ENCODE measurements at regions not wholly inside any gene's neighbourhood (a gene's known extent, or its start where the extent isn't known, plus 50 kb on each side); places are given as distances from the start of the nearest gene placed in this dataset.

GRCh38 chr2:181829230-181829629, 62.3 kb upstream of the ITPRID2 start:
- peaks cover 44% of the 10 kb centered on the region for H3K4me1 ChIP-seq
- no peak overlapping the region for H3K27ac ChIP-seq
- H3K4me3 ChIP-seq, result no peak overlapping the region
- H3K9me3 ChIP-seq, result no peaks in the 10 kb centered on the region
- no peaks in the 10 kb centered on the region for H3K36me3 ChIP-seq (replicated peaks in 1 of 2; ENCODE audit: insufficient read depth in 1 of 2, low read depth in 2 of 2)
- TF ChIP-seq POLR2A (IDR thresholded peaks at IDR 0.05) (no peak), CTCF (IDR thresholded peaks at IDR 0.05) (no peak)
- DNase-seq, result no peak
- intact Hi-C loops (cut with DNase I), result no loop called here
- WGBS, 2 donors, result 60 to 78% methylated on average over 1 of the region's 1 CpG
- no peaks in the 10 kb centered on the region for H3K27me3 ChIP-seq
- ATAC-seq, result no peak

GRCh38 chr2:181832015-181832414, 59.5 kb upstream of the ITPRID2 start:
- Histone ChIP-seq H3K27ac (no peak overlapping the region), H3K4me1 (peaks cover 57% of the 10 kb centered on the region), H3K36me3 (replicated peaks in 1 of 2; ENCODE audit: insufficient read depth in 1 of 2, low read depth in 2 of 2) (no peaks in the 10 kb centered on the region), H3K9me3 (no peaks in the 10 kb centered on the region), H3K4me3 (no peak overlapping the region), H3K27me3 (no peaks in the 10 kb centered on the region)
- intact Hi-C loops (cut with DNase I), result no loop called here
- TF ChIP-seq POLR2A (IDR thresholded peaks at IDR 0.05) (no peak), CTCF (IDR thresholded peaks at IDR 0.05) (no peak)
- DNase-seq, result no peak
- 78 to 84% methylated on average over 4 of the region's 4 CpGs for WGBS, 2 donors
- ATAC-seq, result no peak

- H3K27ac ChIP-seq, result peak overlapping the region; percentile 75 to 93 (median 84)
- intact Hi-C loops (cut with DNase I), result no loop called here
- no peak overlapping the region for H3K4me3 ChIP-seq
- peak; percentile 84 for ATAC-seq
- H3K4me1 ChIP-seq, result peaks cover 85% of the 10 kb centered on the region
- 16 to 21% methylated on average over 2 of the region's 2 CpGs for WGBS, 2 donors
- no peaks in the 10 kb centered on the region for H3K27me3 ChIP-seq
- H3K36me3 ChIP-seq (replicated peaks in 1 of 2; ENCODE audit: insufficient read depth in 1 of 2, low read depth in 2 of 2), result no peaks in the 10 kb centered on the region
- H3K9me3 ChIP-seq, result no peaks in the 10 kb centered on the region
- no peak for DNase-seq
- TF ChIP-seq CTCF (IDR thresholded peaks at IDR 0.05), result no peak
- peak in 1 of 3 donors; percentile 32 for TF ChIP-seq POLR2A (IDR thresholded peaks at IDR 0.05)
Observed at GRCh38 chr2:181836583-181836982, 54.9 kb upstream of the ITPRID2 start.

- Histone ChIP-seq H3K4me1 (peaks cover 85% of the 10 kb centered on the region), H3K36me3 (replicated peaks in 1 of 2; ENCODE audit: insufficient read depth in 1 of 2, low read depth in 2 of 2) (no peaks in the 10 kb centered on the region), H3K27ac (peak overlapping the region; percentile 75 to 93 (median 84)), H3K4me3 (no peak overlapping the region), H3K27me3 (no peaks in the 10 kb centered on the region), H3K9me3 (no peaks in the 10 kb centered on the region)
- WGBS, 2 donors, result 24 to 33% methylated on average over 2 of the region's 2 CpGs
- TF ChIP-seq CTCF (IDR thresholded peaks at IDR 0.05), result no peak
- TF ChIP-seq POLR2A (IDR thresholded peaks at IDR 0.05), result peak in 1 of 3 donors; percentile 26
- intact Hi-C loops (cut with DNase I), result no loop called here
- ATAC-seq, result peak; percentile 14
- peak in 3 of 4 donors; percentile 20 to 46 (median 27) for DNase-seq
Observed at GRCh38 chr2:181837563-181837962, 54.0 kb upstream of the ITPRID2 start.

GRCh38 chr2:181839811-181840210, 51.7 kb upstream of the ITPRID2 start:
- Histone ChIP-seq H3K36me3 (replicated peaks in 1 of 2; ENCODE audit: insufficient read depth in 1 of 2, low read depth in 2 of 2) (no peaks in the 10 kb centered on the region), H3K4me1 (peaks cover 75% of the 10 kb centered on the region), H3K4me3 (no peak overlapping the region), H3K27ac (peak overlapping the region in 3 of 4 donors; percentile 68 to 93 (median 75)), H3K9me3 (no peaks in the 10 kb centered on the region), H3K27me3 (no peaks in the 10 kb centered on the region)
- intact Hi-C loops (cut with DNase I), result no loop called here
- peak in 1 of 3 donors; percentile 34 for TF ChIP-seq POLR2A (IDR thresholded peaks at IDR 0.05)
- no peak for TF ChIP-seq CTCF (IDR thresholded peaks at IDR 0.05)
- 38 to 40% methylated on average over 1 of the region's 1 CpG for WGBS, 2 donors
- ATAC-seq (peak; percentile 84), DNase-seq (peak in 3 of 4 donors; percentile 47 to 75 (median 47))
